G401.6 (cell line): ENCODE measurements at regions not wholly inside any gene's neighbourhood (a gene's known extent, or its start where the extent isn't known, plus 50 kb on each side); places are given as distances from the start of the nearest gene placed in this dataset.
"Not testable (repeated sequence)": the region's sequence is repeated elsewhere in the genome, so short reads cannot be mapped to it uniquely, and the experiment has no call there.

ENCODE experiments used
- FAIRE-seq: peaks from 2 replicates; lab custom pipeline; 2012; peaks lifted over from hg19 to GRCh38; lab: Jason Lieb, UNC

DNA sequence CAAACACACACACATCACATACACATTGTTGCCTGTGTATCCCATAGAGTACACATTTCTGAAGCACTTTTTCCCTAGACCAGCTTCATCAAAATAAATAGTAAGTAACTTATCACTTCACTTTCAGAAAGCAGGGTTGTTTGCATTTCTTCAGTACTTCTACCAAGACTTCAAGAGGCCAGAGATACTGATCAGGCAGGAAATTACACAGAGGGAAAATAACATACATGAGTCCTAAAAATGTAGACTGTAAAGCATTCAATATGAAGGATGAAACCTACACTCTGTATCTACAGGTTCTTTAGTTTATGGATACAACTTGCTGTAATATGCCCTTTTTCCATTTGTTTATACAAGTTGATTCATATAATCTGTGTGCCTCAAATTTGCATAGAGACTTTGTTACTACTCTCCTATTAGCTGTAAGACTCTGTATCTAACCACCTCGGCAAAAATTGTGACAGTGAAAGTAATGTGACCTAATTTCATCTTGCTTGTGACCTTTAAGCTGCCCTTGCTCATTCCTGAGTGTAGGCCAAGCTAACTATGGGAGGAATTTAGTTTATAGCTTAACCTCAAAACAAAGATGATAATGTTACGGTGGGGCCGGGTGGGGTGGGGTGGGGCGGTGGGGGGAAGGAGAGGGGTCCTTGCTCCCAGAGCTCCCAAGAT is 228.9 kb upstream of the SPOPL start:
- no peak for FAIRE-seq

DNA sequence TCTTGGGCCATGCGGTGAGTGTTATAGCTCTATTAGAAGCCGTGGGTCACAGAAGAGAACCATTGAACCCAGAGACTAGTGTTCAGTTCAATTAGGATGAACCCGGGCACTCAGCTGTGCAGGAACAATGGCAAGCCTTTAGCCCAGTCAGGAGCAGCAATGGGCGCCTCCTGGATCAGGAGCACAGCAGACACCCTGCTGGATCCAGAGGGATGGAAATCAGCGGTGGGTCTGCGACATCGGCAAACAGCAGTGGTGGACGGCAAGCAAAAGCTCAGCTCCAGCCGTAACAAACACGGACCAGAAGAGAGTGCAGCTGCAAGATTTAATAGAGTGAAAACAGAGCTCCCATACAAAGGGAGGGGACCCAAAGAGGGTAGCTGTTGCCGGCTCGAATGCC is 228.3 kb upstream of the SPOPL start:
- FAIRE-seq, result not testable (repeated sequence)

DNA sequence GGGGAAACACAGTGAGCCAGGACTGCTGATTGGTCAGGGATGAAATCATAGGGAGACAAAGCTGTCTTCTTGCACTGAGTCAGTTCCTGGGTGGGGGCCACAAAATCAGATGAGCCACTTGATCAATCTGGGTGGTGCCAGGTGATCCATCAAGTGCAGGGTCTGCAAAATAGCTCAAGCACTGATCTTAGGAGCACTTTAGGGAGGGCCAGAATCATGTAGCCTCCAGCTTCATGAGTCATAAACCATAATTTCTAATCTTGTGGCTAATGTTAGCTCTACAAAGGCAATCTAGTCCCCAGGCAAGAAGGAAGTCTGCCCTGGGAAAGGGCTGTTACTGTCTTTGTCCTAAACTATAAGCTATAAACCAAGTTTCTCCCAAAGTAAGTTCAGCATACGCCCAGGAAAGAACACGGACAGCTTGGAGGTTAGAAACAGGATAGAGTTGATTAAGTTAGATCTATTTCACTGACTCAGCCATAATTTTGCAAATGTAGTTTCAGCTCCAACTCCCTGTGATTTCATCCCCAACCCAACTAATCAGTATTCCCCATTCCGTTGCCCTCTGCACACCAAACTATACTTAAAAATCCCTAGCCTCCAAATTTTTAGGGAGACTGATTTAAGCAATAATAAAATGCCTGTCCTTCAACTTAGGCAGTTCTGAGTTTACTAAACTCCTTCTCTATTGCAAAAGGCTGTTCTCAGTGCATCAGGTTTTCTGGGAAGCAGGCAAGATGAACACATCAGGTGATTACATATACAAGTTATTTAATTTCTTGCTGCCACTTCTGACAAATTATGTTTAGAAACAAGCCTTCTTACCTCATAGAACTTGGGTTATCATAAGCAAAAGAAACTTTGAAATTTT is 226.9 kb upstream of the SPOPL start:
- no peak for FAIRE-seq

DNA sequence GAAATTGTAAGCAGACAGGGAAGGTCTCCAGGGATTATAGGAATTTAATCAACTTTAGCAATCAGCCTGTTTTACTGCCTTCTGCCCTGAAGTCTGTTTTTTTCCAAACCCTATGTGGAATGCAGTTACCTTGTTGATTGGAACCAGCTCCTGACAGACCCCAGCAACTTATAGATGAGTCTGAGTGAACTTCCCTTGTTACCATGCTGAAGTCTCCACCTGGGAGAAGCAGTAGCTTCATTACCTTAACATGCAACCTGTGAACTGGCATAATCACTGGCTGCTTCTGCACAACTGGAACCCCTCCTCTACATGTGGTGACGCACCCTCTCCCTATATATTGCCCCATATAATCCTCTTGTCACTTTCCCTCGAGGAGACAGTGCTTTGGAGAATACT is 226.3 kb upstream of the SPOPL start:
- FAIRE-seq, result no peak

DNA sequence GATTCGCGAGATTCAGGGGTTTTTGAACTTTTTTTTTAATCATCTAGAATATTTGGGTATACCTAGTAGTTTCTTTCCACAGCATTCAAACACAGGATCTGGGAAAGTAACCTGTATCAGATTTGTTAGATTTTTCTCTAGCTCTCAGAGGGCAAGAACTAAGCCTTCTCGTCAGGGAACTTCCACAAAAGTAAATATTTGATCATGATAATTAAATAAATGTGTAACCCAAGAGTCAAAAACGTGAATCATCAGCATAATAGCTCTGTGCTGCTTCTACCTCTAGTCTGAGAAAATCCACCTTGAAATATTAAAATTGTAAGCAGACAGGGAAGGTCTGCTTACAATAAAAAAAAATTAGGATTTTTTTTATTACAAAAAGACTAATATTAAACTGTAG is 225.7 kb upstream of the SPOPL start:
- no peak for FAIRE-seq

DNA sequence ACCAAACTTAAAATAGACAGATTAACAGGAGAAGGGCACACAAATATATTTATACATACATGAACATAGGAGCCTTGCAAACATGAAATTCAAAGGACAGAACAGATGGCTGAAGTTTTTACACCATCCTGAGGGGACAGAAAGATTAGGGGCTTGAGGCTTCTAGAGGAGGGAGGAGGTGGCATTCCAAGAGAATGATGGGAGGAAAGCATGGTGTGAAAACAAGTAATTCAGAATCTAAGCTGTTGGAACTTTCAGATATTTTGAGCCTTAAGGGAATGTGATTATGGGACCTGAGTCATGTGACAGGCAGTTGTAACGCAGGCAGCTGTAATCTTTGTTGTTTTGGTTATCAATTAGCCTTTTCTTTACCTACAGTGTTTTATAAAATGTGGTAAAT is 225.2 kb upstream of the SPOPL start:
- FAIRE-seq, result no peak

DNA sequence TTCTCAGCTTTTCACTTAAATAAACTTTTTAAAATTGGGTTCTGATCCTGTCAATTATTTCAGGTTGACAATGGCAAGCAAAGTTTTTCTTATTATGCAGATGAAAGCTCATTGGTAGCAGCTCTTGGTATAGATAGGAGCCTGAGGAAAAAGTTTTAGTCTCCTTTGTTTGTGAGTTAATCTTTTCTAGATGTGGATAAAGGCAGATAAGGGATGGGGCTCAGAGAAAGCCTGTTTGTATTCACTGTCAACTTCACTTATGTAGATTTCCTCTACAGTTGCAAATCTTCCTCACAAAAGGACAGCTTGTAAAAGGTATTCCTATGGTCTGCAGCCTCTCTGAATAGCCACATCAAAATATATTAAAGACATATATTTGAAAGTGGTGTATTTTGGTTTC is 224.5 kb upstream of the SPOPL start:
- no peak for FAIRE-seq

DNA sequence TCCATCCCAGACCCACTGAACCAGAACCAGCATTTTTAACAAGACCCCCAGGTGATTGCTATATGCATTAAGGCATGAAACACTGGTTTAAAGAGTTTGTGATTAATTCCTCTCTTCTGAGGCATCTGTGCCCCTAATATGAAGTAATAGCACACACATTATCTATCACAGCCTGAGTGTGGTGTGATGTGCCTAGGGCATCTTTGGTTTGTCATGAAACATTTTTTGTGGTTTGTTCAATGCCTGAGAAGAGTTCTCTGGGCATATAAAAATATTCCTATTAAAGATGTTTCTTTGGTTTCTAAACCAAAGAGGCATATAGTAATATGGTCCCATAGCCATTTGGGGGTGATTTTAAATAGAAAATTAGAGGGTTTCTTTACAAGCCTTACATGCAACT is 221.7 kb upstream of the SPOPL start:
- no peak for FAIRE-seq

DNA sequence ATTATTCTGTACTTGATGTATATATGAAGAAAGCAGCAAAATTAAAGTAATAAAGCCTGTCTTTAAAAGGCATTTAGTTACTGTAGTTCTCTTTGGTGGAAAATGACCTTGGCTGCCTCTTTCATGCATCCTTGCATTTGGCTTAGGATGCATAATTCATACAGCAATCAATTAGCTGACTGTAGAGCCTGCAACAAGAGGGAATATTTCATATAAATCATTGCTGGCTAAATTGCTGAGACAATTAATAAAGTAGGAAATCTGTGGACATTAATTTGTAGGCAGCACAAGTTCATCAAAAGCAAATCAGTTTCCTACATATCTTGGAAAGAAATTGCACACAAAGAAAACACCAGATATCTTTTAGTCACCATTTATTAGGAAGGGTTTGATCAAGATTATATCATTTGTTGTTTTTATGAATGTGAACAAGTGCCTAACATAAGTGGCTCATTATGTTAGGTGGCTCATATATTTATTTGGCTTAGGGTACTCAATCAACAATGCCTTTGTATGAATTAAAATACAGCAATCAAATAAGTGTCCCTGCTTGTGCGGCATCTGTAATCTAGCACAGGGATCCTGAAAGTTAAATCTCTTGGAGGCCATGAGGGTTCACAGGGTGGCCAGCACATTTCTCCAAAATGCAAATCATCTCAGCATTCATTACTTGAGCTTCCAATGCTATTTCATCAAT is 220.4 kb upstream of the SPOPL start:
- FAIRE-seq, result no peak

DNA sequence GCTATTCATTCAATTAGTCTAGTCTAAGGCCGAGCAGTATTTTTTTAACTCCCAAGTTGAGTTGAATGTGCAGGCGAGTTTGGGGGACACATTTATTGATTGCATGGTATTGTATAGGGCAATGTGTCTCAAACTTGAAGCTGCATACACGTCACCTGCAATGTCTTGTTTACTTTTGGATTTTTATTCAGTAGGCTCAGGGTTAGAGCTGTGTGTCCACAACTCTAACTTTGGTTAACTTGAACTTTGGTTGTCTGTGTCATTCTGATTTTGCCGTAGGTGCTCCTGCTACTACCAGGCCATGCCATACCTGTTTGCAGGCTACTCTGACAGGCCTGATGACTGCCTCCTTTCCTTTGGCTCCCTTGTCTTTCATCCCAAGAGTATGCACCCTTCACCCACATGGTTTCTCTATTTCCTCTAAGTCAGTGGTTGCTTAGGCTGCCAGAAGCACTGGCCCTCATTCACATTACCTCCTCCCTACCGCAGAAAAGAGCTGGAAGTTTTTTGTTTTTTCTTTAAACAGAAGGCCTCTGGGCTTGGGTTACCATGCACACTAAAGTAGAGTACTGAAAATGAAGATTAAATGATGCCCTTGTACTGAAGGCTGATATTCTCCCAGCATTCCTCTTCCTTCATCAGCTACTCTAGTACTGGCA is 219.4 kb upstream of the SPOPL start:
- FAIRE-seq, result no peak

DNA sequence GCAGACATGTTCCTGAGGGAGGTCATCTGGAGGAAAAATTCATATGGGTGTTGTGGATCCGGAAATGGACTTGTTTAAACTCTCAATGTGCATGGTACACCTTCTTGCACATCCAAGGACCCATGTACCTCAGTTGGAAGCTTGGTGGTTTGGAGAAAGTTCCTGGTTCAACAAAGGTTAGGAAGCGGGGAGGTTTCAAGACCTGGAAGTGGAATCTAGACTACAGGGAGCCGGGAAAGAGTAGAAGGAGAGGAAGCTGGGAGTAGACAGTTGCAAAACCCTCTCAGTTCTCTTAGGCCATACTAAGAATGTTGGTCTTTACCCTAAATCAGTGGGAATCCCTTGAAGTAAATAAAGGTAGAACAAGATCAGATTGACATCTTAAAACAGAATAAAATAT is 209.8 kb upstream of the SPOPL start:
- FAIRE-seq, result no peak

DNA sequence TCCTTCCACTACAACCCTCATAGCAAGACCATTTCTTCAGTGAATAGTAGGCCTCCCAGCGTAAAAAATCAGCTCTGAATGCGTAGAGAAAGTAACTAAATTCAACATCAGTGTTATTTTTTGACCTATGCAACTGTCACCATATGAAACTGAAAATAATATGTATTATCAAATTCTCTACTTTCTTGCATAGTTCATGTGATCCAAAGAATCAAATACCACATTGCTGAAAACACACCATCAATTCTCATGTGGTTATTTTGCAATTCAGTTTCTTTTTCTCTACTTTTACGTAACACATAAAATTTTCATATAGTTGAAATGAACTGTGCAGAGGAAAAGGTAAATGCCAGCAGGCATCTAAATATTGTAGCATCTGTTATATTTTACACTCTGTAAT is 208.5 kb upstream of the SPOPL start:
- FAIRE-seq, result no peak

DNA sequence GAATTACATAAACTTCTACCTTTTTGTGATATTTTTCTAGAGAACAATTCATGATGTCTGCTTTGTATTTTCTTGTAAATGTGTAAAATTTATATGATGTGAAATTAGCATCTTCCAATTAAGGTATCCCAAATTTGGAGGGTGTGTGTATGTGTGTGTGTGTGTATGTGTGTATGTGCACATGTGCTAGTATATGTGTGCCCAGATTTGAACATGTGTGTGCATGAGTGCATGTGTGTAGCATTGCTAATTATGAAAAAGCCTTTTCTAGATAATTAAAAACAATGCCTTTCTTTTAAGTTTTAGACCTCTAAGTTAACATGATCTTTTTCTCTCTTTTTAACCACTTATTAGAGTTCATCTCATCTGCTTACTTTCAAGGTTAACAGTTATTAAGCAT is 208.0 kb upstream of the SPOPL start:
- no peak for FAIRE-seq

DNA sequence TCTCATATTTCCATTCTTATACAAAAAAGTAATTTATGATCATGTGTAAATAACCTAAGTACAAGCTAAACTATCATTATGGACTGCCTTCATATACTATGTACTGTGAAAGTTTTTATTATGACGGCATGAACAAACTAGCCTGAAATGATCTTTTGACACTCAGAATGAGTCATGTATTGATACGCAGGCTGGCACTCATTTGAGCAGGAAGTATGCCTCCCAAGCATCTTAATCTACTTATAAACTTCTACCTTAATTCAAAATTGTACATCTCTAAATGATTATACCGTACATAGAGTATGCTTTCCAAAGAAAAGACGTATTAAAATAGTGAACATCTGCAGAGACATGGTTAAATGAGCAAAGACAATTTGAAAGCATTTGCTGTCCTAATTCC is 207.1 kb upstream of the SPOPL start:
- FAIRE-seq, result no peak

DNA sequence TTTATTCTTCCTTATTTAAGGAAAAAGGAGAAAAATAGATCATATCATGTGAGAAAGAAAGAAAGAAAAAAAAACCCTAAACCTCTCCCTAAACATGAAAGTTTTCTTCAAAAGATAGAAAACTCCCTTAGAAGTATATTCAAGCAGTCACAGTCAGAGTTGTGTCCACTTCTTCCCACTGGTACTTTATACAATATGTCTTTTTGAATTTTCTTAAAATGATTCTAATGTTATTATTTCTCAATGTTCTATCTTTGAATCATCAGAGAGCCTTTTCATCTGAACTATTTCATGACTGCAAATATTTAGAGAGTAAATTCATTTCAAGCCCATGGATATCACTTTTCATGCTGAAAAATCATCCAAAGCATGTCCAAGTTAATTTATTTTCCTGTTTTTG is 205.2 kb upstream of the SPOPL start:
- FAIRE-seq, result no peak

DNA sequence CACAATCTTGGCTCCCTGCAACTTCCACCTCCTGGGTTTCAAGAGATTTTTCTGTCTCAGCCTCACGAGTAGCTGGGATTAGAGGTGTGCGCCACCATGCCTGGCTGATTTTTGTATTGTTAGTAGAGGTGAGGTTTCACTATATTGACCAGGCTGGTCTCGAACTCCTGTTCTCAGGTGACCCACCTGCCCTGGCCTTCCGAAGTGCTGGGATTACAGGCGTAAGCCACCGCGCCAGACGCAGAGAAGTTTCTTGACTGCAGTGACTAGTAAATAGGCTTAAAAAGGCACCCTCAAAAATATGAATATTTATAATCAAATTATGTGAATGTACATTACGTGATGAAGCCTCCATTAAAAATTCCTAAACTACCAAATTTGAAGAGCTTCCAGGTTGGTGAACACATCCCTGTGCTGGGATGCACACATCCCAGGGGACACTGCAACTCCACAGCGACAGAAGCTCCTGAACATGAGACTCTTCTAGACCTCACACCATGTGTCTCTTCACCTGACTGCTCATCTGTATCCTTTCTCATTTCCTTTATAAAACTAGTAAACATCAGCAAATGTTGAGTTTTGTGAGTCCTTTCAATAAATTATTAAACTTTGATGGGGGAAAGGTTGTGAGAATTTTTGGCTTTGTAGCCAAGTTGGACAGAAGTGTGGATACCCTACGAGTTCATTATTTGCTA is 203.3 kb upstream of the SPOPL start:
- FAIRE-seq, result no peak

DNA sequence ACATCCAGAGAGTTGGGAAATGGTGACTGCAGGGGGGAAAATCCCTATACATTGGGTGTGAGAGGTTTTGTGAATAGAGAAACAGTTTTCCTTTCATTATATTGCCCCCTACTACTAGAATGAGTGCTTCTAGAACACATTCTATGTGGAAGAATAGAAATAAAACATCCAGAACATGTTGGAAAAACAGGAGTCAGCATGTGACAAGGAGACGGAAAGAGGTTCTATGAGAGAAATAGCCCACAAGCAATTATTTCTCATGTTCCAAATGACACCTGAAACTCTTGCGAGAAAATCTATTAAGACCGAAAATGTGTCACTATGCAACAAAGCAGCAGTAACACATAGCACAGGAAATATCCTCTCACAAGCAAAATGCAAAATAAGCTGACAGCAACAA is 202.7 kb upstream of the SPOPL start:
- no peak for FAIRE-seq

DNA sequence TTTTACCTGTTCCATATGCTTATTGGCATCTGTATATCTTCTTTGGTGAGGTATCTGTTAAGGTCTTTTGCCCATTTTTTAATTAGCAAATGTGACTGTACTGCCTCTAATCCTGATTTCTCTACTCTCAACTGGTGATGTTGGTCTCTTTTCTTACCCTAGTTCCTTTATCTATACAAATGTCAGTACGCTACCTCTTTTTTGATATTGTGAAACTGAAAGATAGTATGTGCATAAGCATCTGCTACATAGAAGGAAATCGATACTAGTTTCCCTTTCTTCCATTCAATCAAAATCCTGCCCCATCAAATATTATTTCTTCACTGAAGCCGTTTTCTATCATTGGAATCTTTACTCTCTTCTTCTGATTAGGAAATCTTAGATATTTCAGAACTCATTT is 194.9 kb upstream of the SPOPL start:
- FAIRE-seq, result no peak

DNA sequence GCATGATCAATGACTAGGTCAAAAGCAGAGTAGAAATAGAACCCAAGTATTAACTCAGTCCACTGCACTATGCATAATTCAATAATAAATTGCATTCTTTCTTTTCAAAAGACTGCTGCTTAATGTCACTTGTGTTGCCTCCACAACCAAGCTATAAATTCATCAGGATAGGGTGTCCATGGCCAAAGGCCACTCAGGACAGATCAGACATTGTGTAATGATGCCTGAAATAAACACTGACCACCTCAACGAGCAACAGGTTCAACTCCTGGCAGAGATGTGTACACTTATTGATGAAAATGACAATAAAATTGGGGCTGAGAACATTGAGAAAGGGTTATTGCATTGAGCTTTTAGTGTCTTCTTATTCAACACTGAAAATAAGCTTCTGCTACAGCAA is 194.5 kb upstream of the SPOPL start:
- FAIRE-seq, result no peak

DNA sequence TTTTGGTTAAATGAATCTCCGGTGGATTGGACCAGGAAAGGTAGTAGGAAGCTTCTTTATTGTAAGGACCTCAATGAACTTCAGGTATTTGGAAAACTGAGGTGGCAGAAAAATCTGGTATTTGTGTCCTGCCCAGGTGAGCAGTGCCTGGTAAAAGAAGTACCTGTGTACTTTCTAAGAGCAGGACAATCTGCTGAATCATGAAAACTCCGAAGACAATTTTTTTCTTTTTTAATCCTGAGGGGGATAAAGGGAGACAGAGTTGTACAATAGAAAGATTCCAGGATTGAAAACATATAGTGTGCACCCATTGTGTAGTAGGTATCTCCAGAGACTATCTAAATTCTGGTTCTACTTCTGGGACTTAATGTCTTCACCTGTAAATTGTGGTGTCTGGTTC is 191.8 kb upstream of the SPOPL start:
- no peak for FAIRE-seq

DNA sequence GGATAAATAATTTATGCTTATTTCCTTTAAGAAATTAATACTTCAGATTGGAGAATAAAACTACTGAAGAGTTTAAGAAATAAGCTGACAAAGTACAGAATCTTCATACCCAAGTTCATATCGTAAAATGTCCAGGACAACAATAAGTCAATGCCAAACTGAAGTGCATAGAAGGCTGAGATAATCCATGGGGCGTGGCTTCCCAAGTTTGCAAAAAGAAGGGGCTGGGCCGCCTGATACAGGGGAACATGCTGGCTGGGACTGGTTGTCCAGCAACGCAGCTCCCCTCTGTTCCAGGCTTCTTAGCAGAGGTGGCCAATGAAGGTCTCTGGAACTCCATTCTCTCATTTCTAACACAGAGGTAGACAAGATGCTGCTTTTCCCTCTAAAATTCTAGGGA is 189.5 kb upstream of the SPOPL start:
- no peak for FAIRE-seq

DNA sequence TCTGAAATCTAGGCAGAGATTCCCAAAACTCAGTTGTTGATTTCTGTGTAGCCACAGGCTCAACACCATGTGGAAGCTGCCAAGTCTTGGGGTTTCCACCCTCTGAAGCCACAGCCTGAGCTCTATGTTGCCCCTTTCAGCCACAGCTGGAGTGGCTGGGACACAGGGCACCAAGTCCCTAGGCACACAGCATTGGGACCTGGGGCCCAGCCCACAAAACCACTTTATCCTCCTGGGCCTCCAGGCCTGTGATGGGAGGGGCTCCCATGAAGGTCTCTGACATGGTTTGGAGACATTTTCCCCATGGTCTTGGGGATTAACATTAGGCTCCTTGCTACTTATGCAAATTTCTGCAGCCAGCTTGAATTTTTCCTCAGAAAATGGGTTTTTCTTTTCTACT is 186.0 kb upstream of the SPOPL start:
- not testable (repeated sequence) for FAIRE-seq
